GM12878 (cell line): ENCODE measurements at regions not wholly inside any gene's neighbourhood (a gene's known extent, or its start where the extent isn't known, plus 50 kb on each side); places are given as distances from the start of the nearest gene placed in this dataset.

Experiments used
- ATAC-seq: fragments of 200-7000 bp; cut with Tn5 transposase; 3 replicates; pipeline ENCODE4 v1.9.1; 2020; ENCODE audit warnings: mild to moderate bottlenecking, moderate library complexity
- BruUV-seq: library from RNA; stranded (reverse); fragments of 400-500 nt; replicated peaks from 2 replicates; lab custom pipeline; 2021; lab: Mats Ljungman, UMichigan
- CTCF ChIA-PET: fragments of 300-600 bp; sonication (Branson Sonifier 250); formaldehyde crosslinking; extraction: SDS; loops from one replicate; lab custom pipeline; 2021; ENCODE audit warnings: inconsistent platforms; lab: Yijun Ruan, JAX
- POLR2A ChIA-PET: fragments of 350-600 bp; formaldehyde crosslinking; extraction: SDS; loops from one replicate; lab custom pipeline; 2021; ENCODE audit warnings: inconsistent platforms; lab: Charles Lee
- RAD21 ChIA-PET: fragments of 300-600 bp; sonication (Branson Sonifier 250); formaldehyde crosslinking; loops from one replicate; lab custom pipeline; 2023; ENCODE audit warnings: antibody characterized with exemption; ENCODE audit not compliant: unreplicated experiment; lab: Charles Lee
- SMC1A ChIA-PET: fragments of 300-600 bp; sonication (Branson Sonifier 250); formaldehyde crosslinking; loops from one replicate; lab custom pipeline; 2023; ENCODE audit not compliant: unreplicated experiment, uncharacterized antibody; lab: Charles Lee
- DNase-seq: peaks from one replicate; pipeline ENCODE4 v3.0.0-alpha.2; 2011; ENCODE audit warnings: low read depth, low spot score
- FAIRE-seq: peaks from 3 replicates; lab custom pipeline; 2011; peaks lifted over from hg19 to GRCh38; lab: Jason Lieb, UNC
- H2AFZ ChIP-seq: 2 replicates; pipeline ENCODE4 v1.6.0; 2011; ENCODE audit warnings: low read depth, low read length, control low read depth; ENCODE audit not compliant: control insufficient read depth
- H3K27ac ChIP-seq: 2 replicates; pipeline ENCODE4 v1.5.1; 2011; ENCODE audit warnings: control low read depth; ENCODE audit not compliant: control insufficient read depth, insufficient read depth
- H3K27me3 ChIP-seq, 2 experiments: replicated peaks in 1 of 2; 2 replicates each; pipeline versions ENCODE4 v1.6.0 to v1.6.1; 2011; ENCODE audit warnings: low read length in 1 of 2; ENCODE audit not compliant: control insufficient read depth in 2 of 2, insufficient read depth in 2 of 2
- H3K36me3 ChIP-seq, 2 experiments: 2 replicates each; pipeline ENCODE4 v1.5.1; 2011; ENCODE audit warnings: low read length in 1 of 2; ENCODE audit not compliant: control insufficient read depth in 2 of 2, insufficient read depth in 2 of 2
- H3K4me1 ChIP-seq: 2 replicates; pipeline ENCODE4 v1.6.1; 2011; ENCODE audit warnings: mild to moderate bottlenecking, low read length, moderate library complexity, mixed read lengths; ENCODE audit not compliant: control insufficient read depth, insufficient read depth
- H3K4me2 ChIP-seq: 2 replicates; pipeline ENCODE4 v1.6.0; 2011; ENCODE audit warnings: control low read depth; ENCODE audit not compliant: control insufficient read depth, insufficient read depth
- H3K4me3 ChIP-seq: fragments of 200-600 bp; sonication (generic); 2 replicates; pipeline ENCODE4 v1.5.1; 2016
- H3K79me2 ChIP-seq: 2 replicates; pipeline ENCODE4 v1.6.0; 2011; ENCODE audit warnings: low read length; ENCODE audit not compliant: control insufficient read depth, insufficient read depth
- H3K9ac ChIP-seq: 2 replicates; pipeline ENCODE4 v1.8.0; 2011; ENCODE audit warnings: low read length, control low read depth, mixed read lengths; ENCODE audit not compliant: control insufficient read depth, insufficient read depth
- H3K9me3 ChIP-seq: replicated peaks from 3 replicates; pipeline ENCODE4 v1.5.1; 2011; ENCODE audit warnings: mild to moderate bottlenecking, low read length; ENCODE audit not compliant: control insufficient read depth, insufficient read depth
- H4K20me1 ChIP-seq: 2 replicates; pipeline ENCODE4 v1.6.0; 2011; ENCODE audit not compliant: control insufficient read depth, insufficient read depth
- HCFC1 ChIP-seq: fragments of 150-350 bp; IDR thresholded peaks from 2 replicates; pipeline ENCODE4 v1.6.1; 2014; ENCODE audit warnings: low read length
- IKZF2 ChIP-seq, 2 experiments: fragments of 450-650 bp; IDR thresholded peaks; 2 replicates each; pipeline ENCODE4 v1.6.1; 2017; ENCODE audit warnings: mild to moderate bottlenecking in 2 of 2, moderate library complexity in 2 of 2
- MXI1 ChIP-seq: fragments of 150-350 bp; IDR thresholded peaks from 2 replicates; pipeline ENCODE4 v1.6.1; 2011; ENCODE audit warnings: low read depth, mild to moderate bottlenecking, inconsistent platforms, low read length, improper control_type of control experiment
- MYC ChIP-seq: IDR thresholded peaks from 2 replicates; pipeline ENCODE4 v1.6.1; 2011; ENCODE audit warnings: mild to moderate bottlenecking, low read length, moderate library complexity, inconsistent platforms; ENCODE audit not compliant: insufficient read depth, insufficient replicate concordance, insufficient read length, severe bottlenecking
- RUNX3 ChIP-seq: IDR thresholded peaks from 2 replicates; pipeline ENCODE4 v1.6.1; 2012; ENCODE audit warnings: low read length, inconsistent platforms
- SIN3A ChIP-seq: IDR thresholded peaks from 2 replicates; pipeline ENCODE4 v1.6.1; 2012; ENCODE audit warnings: low read depth, low read length, improper control_type of control experiment
- SPI1 ChIP-seq: IDR thresholded peaks from 2 replicates; pipeline ENCODE4 v1.6.1; 2011; ENCODE audit warnings: low read depth, mild to moderate bottlenecking, low read length, moderate library complexity, borderline replicate concordance; ENCODE audit not compliant: insufficient read depth
- WGBS: methylation state at CpG from one replicate; pipeline ENCODE4 v1.1.6; 2016; ENCODE audit warnings: low lambda C conversion rate; ENCODE audit not compliant: insufficient replicate concordance, insufficient coverage; ENCODE audit errors: missing lambda C conversion rate; 5-methylcytosine and 5-hydroxymethylcytosine counted together
- in situ Hi-C: fragments of 300-500 bp; cut with MboI; formaldehyde crosslinking; loops from 9 replicates; pipeline ENCODE4 v1.14.3; 2018; ENCODE audit warnings: mixed read lengths
- intact Hi-C: fragments of 100-400 bp; cut with micrococcal nuclease; formaldehyde crosslinking; loops from one replicate; pipeline ENCODE4 v1.14.2; 2022; ENCODE audit not compliant: unreplicated experiment
- TF ChIP-seq, protein P1 (sequence below): IDR thresholded peaks from 2 replicates; pipeline ENCODE4 v1.6.1; 2011; ENCODE audit warnings: borderline replicate concordance, low read depth, mild to moderate bottlenecking, moderate library complexity, mixed read lengths, low read length; ENCODE audit not compliant: insufficient read depth; ENCODE audit errors: extremely low read length
- TF ChIP-seq, protein P2 (sequence below): fragments of 450-650 bp; formaldehyde crosslinking; IDR thresholded peaks from 2 replicates; pipeline ENCODE4 v1.4.0; 2022; ENCODE audit warnings: mild to moderate bottlenecking, moderate library complexity
- TF ChIP-seq, protein P3 (sequence below): fragments of 450-650 bp; IDR thresholded peaks from 2 replicates; pipeline ENCODE4 v1.6.1; 2016; ENCODE audit warnings: mild to moderate bottlenecking

DNA sequence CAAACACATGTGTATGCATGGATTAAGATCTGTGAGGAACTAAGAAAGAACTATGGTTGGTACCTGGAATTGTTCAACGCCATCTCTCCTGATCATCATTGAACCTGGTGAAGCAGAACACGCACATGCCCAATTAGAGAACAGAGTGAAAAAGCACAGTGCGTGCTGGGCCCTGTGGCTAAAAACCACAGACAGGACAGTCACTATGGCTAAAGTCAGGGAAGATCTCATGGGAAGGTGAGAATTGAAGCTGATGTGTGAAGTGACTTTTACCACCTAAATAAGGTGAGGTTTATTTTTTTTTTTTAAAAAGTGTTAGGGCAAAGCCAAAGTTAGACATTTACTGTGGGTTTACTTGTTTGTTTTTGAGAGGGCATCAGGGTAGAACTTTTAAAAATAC, 215.0 kb downstream of the SLC38A4 start:
- ChIA-PET POLR2A (no interaction called here), RAD21 (no interaction called here), SMC1A (interaction anchor here (0.6 to 2.8 kb wide), 6 partner anchors 19 to 227 kb away, joined by 3 to 8 read pairs (median 3); no protein-coding TSS in a partner anchor), CTCF (interaction anchor here (0.6 to 0.9 kb wide), 3 partner anchors 9 to 485 kb away, joined by 3 read pairs; no protein-coding TSS in a partner anchor)
- Histone ChIP-seq H3K4me2 (no peak overlapping the region), H3K79me2 (no peaks in the 10 kb centered on the region), H3K27ac (no peak overlapping the region), H3K36me3 (no peaks in the 10 kb centered on the region), H4K20me1 (no peaks in the 10 kb centered on the region), H3K4me1 (peaks cover 6% of the 10 kb centered on the region), H3K9ac (no peak overlapping the region), H3K4me3 (no peak overlapping the region), H3K9me3 (no peaks in the 10 kb centered on the region; the same call in 1 of the 3 replicates), H3K27me3 (no peaks in the 10 kb centered on the region), H2AFZ (no peak overlapping the region)
- ATAC-seq (no peak), FAIRE-seq (no peak), DNase-seq (no peak)
- peak in 1 of 2 experiments; percentile 10; a peak in 1 of 4 replicates for TF ChIP-seq IKZF2 (IDR thresholded peaks at IDR 0.05)
- TF ChIP-seq, protein P1, sequence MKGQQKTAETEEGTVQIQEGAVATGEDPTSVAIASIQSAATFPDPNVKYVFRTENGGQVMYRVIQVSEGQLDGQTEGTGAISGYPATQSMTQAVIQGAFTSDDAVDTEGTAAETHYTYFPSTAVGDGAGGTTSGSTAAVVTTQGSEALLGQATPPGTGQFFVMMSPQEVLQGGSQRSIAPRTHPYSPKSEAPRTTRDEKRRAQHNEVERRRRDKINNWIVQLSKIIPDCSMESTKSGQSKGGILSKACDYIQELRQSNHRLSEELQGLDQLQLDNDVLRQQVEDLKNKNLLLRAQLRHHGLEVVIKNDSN: no peak
- no peak for TF ChIP-seq HCFC1
- no peak for TF ChIP-seq RUNX3
- in situ Hi-C loops: no loop called here
- BruUV-seq: no TSS peak
- intact Hi-C loops: no loop called here
- 86% methylated on average over 3 of the region's 3 CpGs for WGBS

DNA sequence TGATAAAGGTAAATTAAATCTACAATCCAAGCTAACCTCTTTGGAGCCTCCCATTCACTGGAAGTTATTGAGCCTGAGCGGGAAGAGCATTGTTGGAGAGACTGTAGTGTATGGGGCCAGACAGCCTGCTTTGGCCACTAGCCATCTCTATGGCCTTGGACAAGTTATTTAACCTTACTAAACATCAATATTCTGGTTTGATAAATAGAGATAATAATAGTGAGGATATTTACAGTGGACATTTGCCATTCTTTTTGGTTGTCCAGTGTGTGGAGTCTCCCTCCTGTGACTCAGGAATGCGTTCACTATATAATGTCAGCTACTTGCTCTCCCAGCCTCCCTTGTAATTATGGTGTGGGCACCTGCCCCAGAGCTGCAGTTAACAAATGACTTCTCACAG, 216.1 kb downstream of the SLC38A4 start:
- no peaks in the 10 kb centered on the region for H3K27me3 ChIP-seq
- DNase-seq: no peak
- intact Hi-C loops: no loop called here
- FAIRE-seq: no peak
- CTCF ChIA-PET: interaction anchor here (0.6 kb wide), 1 partner anchor 376 kb away, joined by 3 read pairs; no protein-coding TSS in a partner anchor
- no peaks in the 10 kb centered on the region; a peak in 1 of 4 replicates for H3K36me3 ChIP-seq
- no peaks in the 10 kb centered on the region; the same call in 1 of the 3 replicates for H3K9me3 ChIP-seq
- no peak overlapping the region for H3K27ac ChIP-seq
- in situ Hi-C loops: no loop called here
- H3K9ac ChIP-seq: no peak overlapping the region
- H2AFZ ChIP-seq: no peak overlapping the region
- no peak for ATAC-seq
- POLR2A ChIA-PET: interaction anchor here (0.9 kb wide), 1 partner anchor 136 kb away, joined by 3 read pairs; no protein-coding TSS in a partner anchor
- TF ChIP-seq, protein P2, sequence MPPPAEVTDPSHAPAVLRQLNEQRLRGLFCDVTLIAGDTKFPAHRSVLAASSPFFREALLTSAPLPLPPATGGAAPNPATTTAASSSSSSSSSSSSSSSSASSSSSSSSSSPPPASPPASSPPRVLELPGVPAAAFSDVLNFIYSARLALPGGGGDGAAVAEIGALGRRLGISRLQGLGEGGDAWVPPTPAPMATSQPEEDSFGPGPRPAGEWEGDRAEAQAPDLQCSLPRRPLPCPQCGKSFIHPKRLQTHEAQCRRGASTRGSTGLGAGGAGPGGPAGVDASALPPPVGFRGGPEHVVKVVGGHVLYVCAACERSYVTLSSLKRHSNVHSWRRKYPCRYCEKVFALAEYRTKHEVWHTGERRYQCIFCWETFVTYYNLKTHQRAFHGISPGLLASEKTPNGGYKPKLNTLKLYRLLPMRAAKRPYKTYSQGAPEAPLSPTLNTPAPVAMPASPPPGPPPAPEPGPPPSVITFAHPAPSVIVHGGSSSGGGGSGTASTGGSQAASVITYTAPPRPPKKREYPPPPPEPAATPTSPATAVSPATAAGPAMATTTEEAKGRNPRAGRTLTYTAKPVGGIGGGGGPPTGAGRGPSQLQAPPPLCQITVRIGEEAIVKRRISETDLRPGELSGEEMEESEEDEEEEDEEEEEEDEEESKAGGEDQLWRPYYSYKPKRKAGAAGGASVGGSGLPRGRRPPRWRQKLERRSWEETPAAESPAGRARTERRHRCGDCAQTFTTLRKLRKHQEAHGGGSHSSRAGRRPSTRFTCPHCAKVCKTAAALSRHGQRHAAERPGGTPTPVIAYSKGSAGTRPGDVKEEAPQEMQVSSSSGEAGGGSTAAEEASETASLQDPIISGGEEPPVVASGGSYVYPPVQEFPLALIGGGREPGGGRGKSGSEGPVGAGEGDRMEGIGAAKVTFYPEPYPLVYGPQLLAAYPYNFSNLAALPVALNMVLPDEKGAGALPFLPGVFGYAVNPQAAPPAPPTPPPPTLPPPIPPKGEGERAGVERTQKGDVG: no peak
- no peak for TF ChIP-seq MXI1
- TF ChIP-seq, protein P3, sequence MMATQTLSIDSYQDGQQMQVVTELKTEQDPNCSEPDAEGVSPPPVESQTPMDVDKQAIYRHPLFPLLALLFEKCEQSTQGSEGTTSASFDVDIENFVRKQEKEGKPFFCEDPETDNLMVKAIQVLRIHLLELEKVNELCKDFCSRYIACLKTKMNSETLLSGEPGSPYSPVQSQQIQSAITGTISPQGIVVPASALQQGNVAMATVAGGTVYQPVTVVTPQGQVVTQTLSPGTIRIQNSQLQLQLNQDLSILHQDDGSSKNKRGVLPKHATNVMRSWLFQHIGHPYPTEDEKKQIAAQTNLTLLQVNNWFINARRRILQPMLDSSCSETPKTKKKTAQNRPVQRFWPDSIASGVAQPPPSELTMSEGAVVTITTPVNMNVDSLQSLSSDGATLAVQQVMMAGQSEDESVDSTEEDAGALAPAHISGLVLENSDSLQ: no peak
- no peak for TF ChIP-seq MYC
- no peak for TF ChIP-seq SIN3A
- no peak for TF ChIP-seq SPI1
- SMC1A ChIA-PET: interaction anchor here (0.7 to 2.8 kb wide), 12 partner anchors 13 to 226 kb away, joined by 3 to 8 read pairs (median 4); no protein-coding TSS in a partner anchor
- no peak overlapping the region for H3K4me3 ChIP-seq
- WGBS: 93% methylated on average over 2 of the region's 2 CpGs
- H4K20me1 ChIP-seq: no peaks in the 10 kb centered on the region
- no peak overlapping the region for H3K4me2 ChIP-seq
- RAD21 ChIA-PET: interaction anchor here (0.5 to 1.5 kb wide), 5 partner anchors 62 to 223 kb away, joined by 3 to 4 read pairs (median 3); no protein-coding TSS in a partner anchor
- no TSS peak for BruUV-seq
- H3K79me2 ChIP-seq: no peaks in the 10 kb centered on the region
- peaks cover 6% of the 10 kb centered on the region for H3K4me1 ChIP-seq
